HuH-7.5 (cell line): ENCODE measurements at regions not wholly inside any gene's neighbourhood (a gene's known extent, or its start where the extent isn't known, plus 50 kb on each side); places are given as distances from the start of the nearest gene placed in this dataset.

Experiments used
- DNase-seq: peaks from one replicate; pipeline ENCODE4 v3.0.0; 2011; ENCODE audit warnings: low spot score

DNA sequence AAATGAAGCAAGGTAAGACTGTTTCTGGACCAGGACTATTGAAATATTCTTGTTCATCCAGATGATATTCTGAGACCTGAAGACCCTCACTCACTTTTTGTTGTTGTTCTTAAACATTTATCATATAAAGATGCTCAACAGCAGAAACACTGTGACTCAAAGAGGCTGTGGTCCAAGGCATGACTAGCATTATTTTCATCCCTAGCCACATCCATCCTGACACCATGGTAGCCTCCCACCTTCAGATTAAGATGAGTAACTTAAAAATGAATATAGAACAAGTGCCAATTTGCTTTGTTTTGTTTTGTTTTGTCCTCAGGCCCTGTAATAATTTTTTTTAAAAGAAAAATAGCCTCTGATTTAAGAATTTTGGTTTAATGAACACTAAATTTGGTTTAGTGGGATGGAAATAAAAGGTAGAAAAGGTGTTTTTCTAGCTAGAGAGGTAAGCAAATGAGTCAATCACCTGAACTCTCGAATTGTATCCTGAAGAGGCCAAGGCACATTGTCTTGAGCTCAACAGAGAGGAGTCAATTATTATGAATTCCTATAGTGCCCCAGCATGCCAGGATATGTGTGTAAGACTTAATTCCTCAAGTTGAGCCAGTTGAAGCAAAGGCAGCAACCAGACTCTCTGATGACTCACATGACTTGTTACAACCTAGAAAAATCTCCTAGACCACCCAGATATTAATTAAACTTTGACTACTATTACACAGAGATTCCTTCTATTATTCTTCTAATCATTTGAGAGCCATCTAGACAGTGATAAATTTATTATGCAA, 380.1 kb upstream of the TUSC1 start:
- DNase-seq = no peak

DNA sequence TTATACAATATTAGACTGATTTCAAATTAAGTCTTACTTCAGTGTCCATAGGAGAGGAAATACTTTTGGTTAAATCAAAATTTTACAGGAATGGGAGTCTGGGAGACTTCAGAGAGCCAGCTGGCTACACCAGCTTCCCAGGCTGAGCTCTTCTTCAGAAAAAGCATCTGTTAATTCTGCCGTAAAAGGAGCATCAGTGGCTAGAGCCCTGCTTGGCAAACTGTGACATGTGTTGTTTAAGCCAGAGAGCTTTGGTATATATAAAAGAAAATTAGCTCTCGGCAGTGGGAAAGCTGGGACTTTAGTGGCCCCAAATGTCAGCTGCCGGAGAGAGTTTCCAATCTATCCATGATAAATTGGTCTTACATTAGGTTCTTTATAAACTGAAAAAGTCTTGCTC, 378.8 kb upstream of the TUSC1 start:
- DNase-seq = no peak

DNA sequence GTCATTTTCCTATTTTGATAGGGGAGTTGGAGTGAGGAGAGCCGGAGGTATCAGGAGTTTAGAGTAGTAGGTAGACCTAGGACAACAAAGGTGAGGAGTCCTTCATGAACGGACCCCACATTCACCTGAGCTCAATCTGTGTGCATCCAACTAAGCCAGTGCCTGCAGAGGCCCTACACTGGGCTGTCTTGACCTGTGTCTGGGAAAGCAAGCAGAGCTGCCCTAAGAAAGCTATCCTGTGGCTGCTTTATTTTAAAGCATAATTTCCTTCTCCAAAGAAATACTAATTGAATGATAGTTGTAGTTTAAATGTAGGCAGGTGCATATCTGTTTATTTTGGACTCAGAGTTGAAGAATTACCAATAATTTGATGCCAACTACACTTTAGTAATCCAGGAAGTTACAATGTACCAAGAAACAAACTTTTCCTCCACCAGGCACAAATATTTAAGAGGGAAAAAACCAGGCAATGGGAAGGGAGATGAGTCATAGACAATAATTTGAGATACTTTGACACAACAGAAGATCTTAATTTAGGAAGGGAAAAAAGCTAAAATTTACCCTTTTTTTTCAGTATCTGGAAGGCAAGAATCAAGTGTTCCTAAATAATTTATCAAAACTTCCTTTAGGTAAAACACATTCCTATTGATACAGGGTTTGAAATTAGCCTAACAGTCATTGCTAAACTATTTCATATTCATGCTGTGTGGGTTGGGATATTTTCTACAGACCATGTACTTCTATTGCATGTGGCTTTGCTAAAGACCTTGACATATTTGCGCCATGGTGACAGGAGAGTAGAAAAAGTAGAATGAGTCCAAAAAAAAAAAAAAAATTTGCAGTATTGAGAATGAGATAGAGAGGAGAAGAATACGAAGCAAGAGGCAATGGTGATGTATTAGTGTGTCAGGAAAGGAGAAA, 376.6 kb upstream of the TUSC1 start:
- no peak for DNase-seq

DNA sequence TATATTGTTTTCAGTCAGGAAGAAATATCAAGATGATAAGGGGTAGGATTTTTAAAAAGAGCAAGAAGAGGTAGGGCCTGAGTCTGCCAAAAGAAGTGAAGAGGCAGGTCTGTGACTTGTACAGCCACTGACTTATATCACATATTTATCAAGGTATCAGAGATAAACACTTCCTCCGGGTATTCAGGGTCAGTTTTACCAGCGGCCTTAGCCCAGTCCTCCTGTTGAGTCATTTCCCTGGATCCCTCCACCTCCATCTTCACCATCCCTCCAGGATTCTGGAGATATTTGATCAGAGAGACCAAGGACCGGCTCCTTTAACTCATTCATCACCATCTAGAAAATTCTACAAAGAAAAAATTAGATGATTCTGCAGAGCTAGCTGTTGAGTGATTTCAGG, 375.7 kb upstream of the TUSC1 start:
- no peak for DNase-seq

DNA sequence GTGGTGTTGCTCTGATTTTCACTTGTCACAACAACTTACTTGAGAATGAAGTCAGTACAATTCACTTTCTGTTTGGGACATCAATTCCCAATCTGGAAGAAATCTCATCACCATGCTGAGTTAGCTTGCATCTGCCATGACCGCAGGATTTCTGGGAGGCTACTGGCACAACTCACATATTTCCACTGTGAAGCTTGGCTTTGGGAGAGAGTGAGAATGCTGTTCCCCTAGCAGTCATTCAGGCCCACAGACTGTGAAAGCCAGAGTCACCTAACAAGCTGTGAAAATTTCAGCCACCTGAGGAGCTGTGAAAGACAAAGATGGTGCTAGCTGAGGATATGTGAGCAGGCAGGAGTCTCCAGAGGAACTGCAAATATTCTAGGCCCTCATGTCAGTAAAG, 365.2 kb upstream of the TUSC1 start:
- DNase-seq = no peak

DNA sequence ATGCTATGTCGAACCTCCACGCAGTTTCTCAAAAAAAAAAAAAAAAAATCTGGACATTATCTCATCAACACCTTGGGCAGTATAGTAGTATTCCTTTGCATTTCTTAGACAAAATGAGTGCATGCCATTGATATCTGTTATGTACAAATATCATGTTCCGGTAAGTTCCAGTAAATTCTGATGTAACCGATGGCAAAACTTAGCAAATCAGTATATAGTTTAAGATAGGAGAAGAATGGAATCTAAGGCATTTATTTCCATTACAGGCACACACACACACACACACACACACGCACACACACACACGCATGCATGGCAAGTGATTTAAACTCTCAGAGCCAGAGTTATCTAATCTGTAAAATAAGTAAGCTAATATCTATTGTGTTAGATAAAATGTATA, 356.5 kb upstream of the TUSC1 start:
- no peak for DNase-seq

DNA sequence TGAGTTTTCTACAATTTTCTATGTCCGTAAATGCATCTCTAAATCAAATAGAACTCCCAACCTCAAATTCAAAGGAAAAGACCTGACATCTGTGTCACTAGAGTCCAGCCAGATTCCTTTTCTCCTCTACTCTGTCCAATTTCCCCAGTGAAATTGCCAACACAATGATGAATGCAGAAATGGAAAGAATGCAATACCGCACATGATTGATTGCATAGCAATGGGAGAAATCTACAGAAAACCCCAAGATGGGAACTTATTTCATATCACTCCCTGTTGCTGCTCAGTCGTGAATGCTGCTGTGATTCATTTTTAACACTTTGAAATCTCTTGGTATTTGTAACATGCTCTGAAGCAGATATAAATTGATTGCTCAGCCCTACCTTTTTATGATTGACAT, 355.1 kb upstream of the TUSC1 start:
- DNase-seq = no peak

DNA sequence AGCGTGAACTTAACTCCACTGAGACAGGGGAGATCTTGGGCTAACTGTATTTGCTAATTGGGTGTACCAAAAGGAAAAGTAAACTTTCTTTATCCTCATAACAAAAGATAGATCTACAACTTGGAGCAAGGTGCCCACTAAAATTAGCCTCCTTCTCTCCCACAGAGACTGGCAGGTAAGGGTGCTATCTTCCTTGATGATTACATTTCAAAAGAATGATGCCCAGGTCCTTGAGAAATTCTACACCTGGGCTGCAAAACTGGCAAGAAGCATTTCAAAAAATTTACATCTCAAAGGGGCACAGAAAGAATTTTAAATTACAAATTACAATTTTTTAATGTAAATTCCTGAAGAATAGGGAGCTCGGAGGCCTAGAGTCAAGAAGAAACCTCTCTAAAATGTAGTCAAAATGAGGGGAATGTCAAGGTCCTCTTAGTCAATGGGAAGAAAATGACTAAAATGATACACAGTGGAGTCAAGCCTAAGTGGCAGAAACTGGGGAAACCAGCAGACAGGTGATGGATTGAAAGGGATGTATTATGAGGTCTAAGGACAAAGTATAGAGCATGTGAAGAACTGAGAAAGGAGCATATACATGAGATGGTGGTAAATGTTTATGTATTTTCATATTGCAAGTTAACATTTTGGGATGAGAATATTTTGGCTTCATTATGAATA, 348.3 kb upstream of the TUSC1 start:
- no peak for DNase-seq

DNA sequence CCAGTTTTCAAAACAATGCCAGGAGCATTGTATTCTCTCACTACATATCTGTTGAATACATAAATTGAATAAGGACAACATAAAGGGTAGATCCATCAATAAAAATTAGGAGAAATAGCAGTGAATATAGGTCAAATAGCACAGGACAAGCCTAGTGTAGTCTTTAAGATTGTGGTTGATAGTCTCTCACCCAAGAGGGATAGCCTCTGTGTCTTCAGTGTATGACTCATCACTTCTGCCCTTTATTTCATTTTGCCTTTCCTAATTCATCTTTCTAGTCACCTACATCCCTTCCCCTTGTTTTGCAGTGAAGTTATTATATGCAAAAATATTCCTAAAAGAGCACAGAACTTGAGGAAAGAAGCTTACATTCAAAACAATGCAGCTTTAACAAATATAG, 335.0 kb upstream of the TUSC1 start:
- no peak for DNase-seq

DNA sequence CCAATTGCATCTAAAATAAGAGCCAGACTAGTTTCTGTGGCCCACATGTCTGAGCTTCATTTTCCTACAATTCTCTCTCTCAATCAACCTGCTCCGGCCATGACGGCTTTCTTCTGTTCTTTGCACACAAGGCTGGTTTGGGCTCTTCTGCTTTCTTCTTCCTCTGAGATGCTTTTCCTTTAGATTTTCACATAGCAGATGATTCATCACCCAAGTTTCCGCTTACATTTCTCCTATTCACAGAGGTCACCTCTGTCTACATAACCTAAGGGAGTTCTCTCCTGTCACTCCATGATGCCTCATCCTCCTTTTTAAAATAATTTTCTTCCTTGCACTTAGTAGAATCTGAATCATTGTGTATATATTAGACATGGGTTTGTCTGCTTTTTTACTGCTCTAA, 334.6 kb upstream of the TUSC1 start:
- DNase-seq = no peak

DNA sequence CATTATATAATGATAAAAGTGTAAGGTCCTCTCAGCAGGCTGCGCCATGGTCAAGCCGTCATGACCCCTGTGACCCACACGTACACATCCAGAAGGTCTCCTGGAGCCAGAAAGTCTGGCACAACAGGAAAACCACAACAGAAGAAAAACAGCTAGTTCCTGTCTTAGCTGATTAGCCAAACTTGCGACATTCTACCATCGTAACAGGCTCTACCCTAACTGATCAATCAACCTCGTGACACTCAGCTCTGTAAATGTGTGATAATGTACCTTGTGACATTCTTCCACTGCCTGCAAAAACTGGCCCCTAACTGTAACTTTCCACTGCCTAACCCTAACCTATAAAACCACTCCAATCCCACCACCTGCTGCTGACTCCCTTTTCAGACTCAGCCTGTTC, 316.4 kb upstream of the TUSC1 start:
- DNase-seq = no peak

DNA sequence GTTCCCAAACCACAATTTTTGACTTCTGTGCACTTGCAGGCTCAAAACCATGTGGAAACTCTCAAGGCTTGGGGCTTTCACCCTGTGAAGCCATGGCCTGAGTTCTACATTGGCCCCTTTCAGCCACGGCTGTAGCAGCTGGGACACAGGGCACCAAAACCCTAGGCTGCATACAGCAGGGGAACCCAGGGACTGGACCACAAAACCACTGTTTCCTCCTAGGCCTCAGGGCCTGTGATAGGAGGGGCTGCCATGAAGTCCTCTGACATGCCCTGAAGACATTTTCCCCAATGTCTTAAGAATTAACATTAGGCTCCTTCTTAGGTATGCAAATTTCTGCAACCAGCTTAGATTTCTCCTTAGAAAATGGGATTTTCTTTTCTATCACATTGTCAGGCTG, 312.1 kb upstream of the TUSC1 start:
- DNase-seq = no peak

DNA sequence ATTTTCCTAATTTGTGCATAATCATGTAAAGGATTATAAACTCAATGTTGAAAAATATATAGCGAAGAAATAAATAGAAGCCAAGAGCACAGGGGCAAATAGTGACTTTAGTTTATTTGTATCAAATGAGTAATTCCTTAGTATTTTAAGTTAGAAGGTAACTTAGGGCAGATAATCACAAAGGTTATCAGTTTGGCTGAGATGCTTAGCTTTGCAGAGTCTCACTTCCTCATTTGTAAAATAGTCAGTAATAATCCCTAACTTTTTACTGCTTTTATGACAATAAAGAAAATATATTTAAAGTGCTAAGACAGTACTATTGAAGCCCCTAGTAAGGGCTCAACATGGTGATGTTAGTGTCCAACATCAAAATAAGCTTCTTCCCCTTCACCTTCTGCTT, 297.4 kb upstream of the TUSC1 start:
- no peak for DNase-seq

DNA sequence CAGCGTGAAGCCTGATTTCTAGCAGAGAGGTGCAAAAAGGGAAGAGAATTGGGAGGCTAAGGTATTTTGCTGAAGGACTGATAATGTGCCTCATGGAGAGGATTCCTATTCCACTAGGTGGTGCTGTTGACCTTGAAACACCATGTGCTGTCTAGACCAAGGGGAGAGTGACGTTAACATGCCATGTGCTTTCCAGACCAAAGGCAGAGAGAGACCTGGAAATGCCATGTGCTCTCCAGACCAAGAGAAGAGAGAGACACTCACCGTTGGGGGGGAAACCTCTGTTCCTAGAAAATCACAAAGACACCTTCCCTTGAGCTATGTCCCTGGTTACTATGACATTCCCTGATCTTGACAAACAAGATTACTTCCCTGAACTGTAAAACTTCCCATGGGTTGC, 286.0 kb upstream of the TUSC1 start:
- peak; percentile 6 for DNase-seq

DNA sequence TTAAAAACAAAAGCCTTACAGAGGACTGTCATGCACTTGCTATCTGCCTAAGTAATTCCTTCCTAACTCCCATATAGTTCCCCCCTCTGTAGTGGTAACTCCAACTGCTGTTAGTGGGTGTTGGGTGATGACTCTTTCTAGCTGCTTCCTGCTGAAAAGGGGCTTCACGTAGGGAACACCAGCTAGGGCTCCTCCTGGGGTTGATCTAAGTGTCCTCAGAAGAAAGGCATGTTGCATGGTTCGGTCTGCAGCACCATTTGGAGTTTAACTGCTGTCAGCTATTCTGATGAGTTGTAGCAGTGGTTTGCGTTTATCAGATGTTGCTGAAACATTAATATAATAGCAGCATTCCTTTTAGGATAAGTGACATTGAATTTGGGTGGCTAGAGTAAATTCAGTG, 281.9 kb upstream of the TUSC1 start:
- DNase-seq = no peak

DNA sequence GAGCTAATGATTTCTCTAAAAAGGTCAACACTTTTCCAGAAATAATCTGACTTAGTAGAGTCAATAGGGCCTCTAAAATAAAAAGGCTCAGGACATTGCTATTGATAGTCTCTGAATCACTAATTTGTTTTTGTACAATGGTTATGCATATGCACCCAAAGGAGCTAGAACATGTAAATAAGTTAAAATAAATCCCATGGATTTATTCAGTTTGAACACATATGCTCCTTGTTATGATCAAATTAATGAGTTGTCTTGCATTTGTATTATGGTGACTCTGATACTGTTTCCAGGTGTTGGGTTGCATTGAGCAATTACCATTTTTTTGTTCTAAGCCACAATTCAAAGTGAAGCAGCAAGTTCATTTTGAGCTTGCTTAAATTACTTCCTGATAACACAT, 276.0 kb upstream of the TUSC1 start:
- no peak for DNase-seq

DNA sequence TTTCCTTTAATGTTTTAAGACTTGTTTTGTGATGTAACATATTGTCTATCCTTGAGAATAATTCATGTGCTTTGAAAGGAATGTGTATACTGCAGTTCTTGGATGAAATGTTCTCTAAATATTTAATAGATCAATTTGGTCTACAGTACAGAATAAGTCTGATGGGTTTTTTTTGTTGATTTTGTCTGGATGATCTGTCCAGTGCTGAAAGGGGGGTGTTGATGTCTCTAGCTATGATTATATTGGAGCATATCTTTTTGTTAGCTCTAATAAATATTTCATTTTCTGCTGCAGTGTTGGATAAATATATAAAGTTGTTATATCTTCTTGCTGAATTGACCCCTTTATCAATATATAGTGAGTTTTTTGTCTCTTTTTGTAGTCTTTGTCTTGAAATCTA, 269.9 kb upstream of the TUSC1 start:
- DNase-seq = no peak

DNA sequence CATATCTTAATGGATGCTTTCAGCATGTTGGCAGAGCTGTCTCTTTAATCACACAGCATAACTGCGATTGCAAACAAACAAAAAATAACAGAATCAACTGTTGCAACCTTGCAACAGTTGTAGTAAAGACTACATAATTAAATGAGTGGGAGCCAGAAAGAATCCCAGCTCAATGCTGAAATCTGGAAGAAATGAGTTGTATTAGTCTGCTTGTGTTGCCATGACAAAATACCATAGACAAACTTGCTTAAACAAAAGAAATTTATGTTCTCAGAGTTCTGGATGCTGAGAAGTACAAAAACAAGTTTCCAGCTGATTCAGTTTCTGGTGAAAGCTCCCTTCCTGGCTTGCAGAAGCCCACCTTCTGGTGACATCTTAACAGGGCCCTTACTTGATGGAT, 260.9 kb upstream of the TUSC1 start:
- no peak for DNase-seq

DNA sequence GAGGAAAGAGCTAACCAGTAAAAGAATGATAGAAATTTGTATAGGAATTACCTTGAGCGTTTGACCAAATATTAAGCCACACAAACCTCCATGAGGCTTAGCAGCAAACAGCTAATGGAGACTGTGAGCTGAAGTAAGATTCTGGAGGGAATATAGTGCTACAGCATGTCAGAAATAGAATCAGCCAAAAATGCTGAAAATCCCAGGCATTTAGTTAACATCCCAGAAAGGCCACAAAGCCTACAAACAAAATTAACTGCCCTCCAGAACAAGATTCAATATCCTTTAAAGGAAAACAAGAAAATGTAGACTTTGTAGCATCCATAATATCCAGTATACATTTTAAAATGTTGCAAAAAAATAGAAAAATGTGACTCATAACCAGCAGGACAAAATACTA, 257.8 kb upstream of the TUSC1 start:
- no peak for DNase-seq

DNA sequence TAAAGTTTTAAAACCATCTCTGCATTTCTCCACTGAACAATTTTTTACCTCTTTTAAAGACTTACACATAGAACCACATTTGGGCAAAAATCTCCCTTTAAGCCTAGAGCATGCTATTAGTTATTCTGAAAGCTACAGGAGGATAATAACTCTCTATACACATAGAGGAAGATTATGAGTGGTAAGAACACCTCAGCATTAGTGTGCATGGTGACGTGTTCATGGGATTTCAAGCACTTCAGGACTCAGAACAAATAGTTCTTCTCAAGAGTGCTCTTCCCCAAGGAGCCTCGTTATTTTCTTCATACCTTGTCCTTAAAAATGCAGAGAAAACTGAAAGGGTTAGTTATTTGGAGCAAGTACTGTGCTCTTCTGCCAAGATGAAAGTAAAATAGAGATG, 256.9 kb upstream of the TUSC1 start:
- no peak for DNase-seq

DNA sequence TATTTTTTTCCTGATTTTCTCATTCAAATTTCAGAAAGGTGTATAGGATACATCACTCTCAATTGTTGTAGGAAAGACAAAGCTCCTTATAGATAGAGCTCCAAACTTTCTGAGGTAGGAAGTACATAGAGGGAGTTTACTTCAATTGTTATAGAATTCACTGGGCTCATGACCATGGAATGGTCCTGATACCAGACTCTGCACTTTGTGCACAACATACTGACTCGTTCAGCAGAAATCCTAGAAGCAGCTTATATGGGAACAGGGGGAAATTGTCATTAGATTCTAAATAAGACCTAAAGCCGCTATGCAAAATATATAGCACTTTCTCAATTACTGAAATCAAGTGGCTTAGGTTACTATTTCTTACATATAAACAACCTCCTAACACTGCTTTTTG, 240.5 kb upstream of the TUSC1 start:
- no peak for DNase-seq

DNA sequence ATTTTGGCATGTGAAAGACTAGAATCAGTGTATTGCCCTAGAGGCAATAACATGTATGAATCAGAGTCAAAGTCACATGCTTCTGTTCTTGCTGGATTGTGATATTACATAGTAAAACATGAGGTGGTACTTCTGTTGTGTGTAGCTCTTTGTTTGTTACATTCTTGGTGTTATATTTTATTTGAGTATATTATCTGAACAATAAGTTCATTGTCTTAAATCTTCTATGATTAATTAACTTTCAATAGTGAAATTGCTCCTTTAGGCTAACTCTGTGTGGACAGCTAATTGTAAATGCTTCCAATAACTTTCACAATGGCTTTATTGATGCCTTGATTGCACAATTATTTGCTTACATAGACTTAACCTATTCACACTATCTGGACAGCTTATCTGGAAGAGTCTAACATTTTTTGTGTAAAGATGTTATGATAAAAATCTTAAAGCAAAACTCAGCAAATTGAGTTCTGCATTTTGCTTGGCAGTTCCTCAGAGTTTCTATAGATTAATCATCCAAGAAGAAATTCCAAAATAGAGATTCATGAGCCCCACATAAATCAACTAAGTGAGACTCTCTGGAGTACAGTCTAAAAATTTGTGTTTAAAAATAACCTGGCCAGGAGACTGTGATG, 239.6 kb upstream of the TUSC1 start:
- DNase-seq = no peak

DNA sequence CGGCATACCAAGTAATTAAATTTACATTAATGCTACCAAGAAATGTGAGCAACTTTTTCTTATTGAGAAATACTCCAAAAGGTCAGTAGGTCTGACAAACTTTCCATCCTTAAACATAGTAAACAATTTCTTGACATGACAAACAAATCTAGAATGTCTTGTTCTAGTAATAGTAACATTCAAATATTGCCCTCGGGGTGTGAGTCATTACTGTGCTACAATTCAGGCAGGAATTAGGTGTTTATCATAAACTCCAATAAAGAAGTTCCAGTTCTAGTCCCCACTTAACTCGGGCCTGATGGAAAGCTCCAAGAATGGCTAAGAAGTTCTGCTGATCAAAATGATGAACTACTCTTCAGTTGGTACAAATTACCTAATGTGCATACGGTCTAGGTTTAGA, 235.6 kb upstream of the TUSC1 start:
- no peak for DNase-seq
